ENCODE measurements at regions not wholly inside any gene's neighbourhood (a gene's known extent, or its start where the extent isn't known, plus 50 kb on each side); places are given as distances from the start of the nearest gene placed in this dataset.
"Not testable (repeated sequence)": the region's sequence is repeated elsewhere in the genome, so short reads cannot be mapped to it uniquely, and the experiment has no call there.

DNA sequence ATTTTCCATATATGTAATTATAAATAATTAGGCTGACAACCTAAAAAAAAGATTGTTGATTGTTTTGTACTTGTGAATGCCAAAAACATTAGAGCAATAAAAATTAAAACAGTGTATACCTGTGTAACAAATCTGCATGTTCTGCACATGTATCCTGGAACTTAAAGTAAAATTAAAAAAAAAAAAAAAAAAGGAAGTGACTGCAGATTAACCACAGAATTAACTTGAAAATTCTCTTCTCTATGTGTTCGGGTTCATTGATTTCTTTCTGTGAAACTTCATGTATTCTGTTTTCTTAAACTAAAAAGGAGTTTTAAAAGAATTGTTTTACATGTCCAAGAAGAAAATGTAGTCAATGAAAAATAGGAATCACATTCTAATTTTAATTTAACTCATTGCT is 95.7 kb downstream of the FASLG start:
- DNase-seq (ENCODE audit: low read depth): no peak

DNA sequence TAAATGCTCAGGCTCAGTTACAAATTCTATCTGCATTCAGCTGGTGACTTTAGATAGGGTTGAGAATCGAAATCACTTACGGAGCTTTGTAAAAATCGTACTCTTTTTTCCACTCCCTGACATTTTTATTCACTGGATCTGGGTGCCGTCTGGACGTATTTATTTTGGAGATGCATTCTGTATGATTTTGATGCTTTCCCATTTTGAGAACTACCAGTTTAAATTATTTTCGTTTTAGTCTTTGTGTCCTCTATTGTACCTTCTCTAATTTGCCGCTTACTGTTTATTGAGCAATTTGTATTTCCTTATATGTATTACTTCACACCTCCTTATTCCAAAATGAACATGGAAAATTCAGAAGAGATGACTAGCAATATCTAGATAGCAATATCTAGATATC is 96.2 kb downstream of the FASLG start:
- DNase-seq (ENCODE audit: low read depth): no peak

DNA sequence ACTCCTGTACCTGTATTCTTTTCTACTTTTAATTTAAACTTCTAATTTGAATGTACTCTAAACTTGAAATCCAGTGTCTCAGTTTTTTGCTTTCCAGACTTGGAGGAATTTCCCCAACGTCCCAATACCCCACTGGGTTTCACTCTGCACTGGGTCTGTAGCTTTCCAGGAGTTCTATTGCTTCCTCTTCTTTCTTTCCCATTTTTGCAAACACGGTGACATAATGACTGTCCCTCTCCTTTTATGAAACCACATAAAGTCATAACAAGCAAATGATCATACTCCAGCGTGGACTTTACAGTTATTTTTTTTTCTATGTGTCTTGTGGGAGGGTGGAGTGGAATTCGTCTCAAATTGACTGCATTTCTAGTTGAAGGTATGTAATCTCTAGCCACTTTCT is 97.1 kb downstream of the FASLG start:
- no peak for DNase-seq (ENCODE audit: low read depth)

DNA sequence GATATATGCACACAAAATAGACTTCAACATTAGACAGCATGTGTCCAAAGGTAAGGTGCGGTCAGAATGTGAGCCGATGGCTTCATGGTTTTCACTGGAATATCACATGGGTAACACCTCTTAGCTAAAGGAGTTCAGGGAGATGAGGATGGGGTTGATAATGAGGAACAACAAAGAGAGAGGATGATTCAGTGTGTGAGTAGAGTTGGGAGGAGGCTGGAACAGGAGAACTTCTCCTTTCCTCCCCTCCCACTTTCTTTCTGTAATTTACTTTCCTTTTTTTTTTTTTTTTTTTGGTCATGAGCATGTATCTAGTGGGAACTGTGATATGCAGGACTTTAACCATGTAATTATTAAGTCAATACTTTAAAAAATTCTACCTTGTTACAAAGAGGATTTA is 99.4 kb downstream of the FASLG start:
- DNase-seq (ENCODE audit: low read depth): no peak

DNA sequence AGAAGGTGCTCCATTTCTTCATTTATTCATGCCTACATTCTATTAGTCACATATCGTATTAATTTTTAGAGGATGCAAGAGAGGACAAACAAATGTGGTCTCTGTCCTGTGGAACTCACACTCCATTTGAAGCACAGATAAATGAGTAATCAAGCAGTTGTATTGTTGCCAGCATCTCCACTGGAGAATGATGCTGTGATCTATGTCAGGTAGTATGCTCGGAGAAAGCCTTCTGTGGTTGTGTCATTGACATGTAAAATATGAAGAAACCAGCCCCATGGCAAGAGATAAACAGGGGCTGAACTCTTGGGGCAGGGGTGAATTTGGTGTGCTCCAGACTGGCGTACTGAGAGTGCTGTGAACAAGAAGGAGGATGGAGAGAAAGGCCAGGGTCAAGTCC is 101.2 kb downstream of the FASLG start:
- DNase-seq (ENCODE audit: low read depth): no peak

DNA sequence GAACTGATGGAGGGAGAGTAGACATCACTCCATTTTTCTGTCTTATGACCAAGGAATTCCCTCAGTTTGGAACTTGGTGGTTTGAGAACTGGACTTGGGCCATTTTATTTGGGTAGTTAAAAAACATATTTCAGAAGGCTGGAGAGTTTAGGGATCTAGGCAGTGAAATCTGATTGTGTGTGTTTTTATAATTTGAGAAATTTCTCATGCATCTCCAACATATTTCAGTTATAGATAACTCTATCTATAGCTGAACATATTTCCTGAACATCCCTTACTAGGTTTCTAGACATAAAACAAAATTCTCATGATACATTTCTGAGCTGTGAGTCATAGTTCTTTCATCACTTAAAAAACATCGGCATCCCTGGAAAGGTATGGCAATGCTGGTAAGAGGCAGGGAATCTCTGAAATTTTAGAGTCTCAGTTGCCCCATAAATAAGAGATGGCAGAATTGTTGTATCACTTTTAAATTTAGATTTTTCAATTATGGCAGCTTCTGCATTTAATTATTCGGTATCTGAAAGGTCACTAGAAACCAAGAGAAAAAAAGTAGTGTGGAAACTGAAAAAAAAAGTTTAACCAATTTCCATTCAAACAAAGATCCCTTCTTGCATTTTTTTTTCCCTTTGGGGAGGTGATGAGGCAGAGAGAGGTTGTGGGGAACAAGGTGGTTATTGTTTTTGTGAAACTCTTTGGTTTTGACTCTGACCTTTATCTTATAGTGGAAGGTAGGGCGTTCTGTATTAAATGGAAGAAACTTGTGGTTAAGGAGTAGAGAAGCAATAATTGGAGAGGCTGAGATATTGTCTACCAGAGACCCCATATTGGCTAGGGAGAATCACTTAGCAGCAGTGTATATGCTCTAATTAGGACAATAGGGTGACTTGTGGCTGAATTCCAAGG is 102.9 kb downstream of the FASLG start:
- no peak for DNase-seq (ENCODE audit: low read depth)

DNA sequence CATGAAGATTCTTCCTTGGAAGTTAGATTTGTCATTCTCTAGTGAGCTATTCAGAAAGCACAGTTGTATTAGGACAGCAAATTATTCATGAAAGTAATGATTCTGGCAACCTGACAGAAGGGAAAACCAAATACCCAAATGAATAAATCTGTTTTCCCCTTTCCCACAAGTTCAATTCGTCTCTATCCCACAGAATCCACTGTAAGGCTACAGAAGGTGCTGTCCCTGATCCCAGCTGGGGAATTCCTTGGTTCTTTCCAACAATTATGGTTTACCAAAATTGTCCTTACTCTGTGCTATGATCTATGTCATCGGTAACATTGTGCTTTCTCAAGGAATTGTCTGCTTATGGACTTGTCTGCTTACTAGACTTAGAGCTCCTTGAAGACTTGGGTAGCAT is 104.2 kb downstream of the FASLG start:
- DNase-seq (ENCODE audit: low read depth): no peak

DNA sequence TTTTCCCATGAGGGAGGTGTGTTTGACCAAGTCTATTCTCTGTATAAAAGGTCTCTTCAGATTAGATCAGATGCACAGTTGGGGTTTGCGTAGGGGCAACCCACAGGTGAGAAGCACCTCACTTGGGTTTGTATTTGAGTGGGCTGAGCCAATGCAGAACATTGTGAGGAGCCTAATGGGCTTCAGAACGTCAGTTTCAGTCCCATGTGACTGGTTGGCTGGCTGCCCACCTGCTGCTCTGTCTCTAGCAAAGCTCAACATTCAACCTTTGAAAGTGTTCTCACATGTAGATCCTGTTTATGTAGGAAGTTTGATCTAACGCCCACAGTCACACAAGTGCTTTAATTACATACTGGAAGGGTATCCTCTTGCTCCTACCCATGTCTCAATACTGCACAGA is 105.5 kb downstream of the FASLG start:
- no peak for DNase-seq (ENCODE audit: low read depth)

DNA sequence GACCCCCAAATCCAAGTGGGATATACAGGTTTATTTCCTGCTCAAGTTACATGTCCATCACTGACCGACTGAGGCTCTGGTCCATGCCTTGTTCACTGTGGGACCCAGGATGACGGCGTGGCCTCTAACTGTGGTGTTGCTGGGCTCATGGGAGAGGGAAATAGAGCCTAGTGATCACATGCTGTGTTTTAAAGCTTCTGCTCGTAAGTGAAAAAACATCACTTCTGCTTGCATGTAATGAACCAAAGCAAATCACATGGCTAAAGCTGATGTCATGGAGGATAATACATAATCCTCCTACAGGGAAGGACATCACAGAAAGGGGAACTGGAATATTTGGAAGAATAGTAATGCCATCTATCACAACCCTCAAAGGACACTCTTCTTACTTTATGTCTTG is 107.6 kb downstream of the FASLG start:
- no peak for DNase-seq (ENCODE audit: low read depth)

DNA sequence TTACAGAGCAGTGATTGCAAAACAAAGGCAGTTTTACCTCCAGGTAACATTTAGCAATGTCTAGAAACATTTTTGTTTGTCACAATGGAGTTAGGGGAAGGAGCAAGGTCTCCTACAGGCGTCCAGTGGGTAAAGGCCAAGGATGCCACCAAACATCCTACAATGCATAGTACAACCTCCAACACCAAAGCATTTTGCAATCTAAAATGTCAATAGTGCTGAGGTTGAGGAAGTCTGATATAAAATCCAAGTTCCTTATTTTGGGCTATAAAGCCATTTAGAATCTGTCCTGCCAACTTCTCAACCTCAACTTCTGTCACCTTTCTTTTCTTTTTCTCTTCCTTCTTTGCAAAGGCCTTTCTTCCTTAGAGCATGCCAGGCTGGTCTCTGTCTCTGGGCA is 111.2 kb downstream of the FASLG start:
- DNase-seq (ENCODE audit: low read depth): no peak

DNA sequence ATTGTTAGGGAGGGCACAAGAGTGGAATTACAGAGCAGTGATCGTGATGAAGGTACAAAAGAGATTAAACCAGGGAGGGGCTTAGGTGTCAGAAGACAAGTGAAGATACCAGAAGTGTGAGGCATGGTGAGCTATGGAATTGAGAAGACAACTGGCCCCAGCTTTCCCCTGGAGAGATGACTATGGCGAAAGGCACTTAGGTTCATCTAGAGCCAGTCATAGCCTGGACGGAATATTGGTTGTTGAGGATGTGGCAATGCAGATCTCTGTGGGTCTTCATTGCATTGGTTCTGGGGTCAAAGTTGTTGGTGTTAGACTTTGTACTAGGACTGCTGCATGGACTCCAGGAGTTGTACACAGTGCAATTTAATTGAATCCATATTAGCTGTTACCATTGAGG is 115.7 kb downstream of the FASLG start:
- DNase-seq (ENCODE audit: low read depth): no peak

DNA sequence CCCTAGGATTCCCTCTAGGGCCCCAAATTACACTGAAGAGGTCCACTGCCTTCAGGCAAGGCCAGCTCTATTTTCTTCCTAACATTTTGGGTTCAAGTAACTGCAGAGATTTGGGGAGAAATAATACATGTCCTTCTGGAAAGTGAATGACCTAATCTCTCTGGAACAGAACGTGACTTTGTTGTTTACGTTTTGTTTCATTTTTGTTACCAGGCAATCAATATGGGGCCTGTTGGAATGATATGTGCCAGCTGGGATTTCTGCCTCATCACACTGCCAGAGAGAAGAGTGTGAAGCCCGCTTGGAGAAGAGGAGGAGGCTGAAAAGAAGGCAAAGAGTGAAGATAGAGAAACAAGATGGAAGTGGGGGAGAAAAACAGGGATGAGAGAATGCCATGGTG is 116.7 kb downstream of the FASLG start:
- DNase-seq (ENCODE audit: low read depth): no peak

DNA sequence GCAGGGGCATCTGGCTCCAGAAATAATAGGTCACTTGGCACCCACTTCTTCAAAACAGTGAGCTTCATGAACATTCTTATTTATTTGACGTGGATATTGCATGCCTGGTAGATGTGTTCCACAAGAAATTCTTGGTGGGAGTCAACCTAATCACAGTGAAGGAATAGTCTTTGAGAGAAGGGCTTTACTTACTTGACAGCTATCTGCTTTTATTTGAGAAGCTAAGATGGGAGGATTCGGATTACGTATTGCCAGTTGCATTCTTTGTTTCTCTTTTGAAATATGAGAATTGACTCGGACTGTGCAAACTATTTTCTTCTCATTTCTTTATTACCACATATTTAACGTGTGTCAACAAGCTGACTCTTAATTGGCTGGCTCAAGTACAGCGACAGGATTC is 117.2 kb downstream of the FASLG start:
- DNase-seq (ENCODE audit: low read depth): no peak

DNA sequence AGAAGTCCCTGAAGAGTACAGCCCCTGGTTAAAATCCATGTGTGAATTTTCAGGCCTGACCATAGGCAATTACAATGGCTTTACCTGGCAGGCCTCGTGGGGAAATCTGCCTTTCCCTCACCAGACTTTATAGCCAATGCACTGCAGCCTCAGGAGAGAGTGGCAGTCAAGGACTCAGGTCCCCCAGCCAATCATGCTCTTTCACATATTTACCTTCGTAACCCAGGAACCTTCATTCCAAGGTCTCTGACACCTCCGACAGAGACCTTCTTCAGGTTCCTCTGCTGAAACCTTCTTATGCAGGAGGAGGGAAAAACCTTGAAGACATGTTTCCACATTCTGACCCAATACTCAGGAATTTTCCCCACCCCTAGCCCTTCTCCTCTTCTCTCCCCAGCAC is 118.9 kb downstream of the FASLG start:
- DNase-seq (ENCODE audit: low read depth): no peak

DNA sequence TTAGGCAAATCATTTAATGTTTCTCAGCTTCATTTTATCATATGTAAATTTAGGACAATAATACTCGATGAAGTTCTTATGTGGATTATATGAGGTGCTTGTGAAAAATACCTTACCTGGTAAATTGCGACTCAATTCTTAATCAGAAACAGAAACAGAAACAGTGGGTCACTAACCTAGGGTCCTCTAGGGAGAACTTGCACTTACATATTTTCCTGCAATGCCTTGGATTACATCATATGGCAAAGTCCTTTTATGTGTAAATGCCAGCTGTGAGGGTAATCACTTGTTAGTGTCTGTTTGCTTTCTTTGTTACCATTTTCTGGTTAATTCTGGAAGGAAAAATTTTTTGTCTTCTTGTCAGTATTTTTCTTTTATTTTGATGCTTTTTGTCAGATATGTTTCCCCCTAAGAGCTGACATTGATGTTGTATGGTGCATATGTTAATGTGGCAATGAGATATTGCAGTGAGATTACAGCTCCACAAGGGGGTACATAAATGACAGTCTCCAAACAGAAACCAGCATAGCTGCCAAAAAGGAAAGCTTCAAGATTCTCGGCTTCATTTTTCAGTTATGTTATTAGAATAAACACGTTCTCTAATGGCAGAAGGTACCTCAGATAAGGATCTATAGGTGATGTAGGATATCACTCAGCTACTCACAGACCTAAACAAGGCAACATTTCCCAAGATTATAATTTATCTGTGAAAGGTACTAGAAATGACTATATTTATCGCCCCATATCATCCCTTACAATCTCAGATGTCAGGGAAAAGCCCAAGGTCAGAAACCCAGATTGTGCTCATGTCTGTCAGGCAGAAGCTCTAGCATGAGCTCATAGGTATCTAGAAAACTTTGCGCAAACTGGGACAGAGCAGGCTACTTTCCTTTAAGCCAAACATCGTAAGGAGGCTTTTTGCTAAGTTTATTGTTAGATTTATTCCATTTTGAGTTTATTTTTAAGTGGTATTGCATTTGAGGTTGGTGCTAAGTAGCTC is 119.9 kb downstream of the FASLG start:
- no peak for DNase-seq (ENCODE audit: low read depth)

DNA sequence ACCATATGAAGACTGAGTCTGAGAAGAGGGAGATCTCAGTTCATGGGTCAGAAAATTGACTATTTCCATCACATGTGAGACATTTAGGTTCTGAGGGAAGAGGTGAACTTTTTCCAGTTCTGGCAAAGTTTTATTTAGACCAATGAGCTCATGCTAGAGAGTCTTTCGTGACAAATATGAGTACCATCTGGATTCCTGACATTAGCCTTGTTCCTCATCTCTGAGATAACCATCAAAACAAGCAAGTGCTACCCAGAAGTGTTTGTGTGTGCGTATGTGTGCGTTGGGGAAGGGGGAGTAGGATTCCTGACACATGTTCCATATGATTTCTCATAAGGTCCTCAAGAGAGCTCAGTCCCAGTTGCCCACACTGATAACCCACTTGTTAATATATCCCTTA is 120.6 kb downstream of the FASLG start:
- no peak for DNase-seq (ENCODE audit: low read depth)

DNA sequence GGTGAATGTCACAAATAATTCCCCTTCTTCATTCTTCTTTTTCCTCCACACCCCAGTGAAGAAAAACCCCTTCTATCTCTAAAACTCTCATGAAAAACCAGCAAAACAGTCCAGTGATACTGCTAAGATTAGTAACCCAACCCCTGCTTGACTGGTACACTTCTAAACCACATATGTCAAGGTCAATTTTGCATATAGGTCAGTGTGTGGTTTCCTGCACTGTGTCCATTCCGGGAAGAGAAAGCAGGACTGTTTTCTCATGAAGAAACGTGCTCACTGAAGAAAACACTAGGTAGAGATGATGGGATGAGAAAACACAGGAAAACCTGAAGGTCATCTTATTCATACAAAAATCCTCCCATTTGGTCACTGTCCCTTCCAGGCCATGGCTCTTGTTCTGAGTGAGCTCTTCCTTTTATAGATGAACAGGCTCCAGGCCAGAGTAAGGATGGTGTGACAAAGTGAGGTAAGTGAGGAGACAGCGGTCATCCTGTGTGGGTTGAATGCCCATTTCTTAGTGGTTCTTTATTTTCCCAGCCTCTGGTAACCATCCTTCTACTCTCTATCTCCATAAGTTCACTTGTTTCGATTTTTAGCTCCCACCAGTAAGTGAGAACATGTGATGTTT is 122.7 kb downstream of the FASLG start:
- no peak for DNase-seq (ENCODE audit: low read depth)

DNA sequence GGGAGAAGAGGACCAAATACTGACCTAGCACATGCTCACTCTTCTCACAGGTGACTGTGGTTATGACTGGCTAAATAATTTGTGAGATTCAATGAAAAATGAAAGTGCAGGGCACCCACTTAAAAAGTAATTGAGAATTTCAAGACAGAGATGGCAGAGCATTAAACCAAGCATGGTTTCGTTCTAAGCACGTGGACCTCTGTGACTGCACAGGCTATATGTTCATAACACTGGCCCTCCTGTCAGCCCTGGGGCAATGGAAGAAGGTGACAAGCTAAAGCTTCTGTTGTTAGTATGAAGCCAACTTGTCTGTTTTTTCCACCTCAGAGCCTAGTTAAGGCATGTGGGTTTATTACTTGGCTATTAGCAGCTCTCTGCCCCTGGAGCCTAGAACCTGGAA is 130.9 kb downstream of the FASLG start:
- no peak for DNase-seq (ENCODE audit: low read depth)

DNA sequence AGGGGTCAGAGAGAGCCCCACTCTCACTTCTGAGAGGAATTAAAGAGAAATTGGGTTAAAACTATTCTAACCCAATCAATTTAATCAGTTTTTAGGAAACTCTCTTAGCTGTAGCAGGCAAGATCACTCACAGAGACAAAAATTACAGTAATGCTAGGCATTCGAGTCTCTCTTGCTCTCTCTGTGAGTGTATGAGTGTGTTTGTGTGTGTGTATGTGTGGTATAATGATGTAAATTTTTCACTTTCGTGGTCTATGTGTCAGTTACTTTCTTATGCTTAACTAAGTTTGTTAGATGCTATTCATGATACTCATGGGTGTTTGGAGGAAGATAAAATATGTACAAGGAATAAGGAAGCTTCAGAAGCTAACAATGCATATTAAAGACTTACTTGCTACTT is 131.3 kb downstream of the FASLG start:
- DNase-seq (ENCODE audit: low read depth): no peak

DNA sequence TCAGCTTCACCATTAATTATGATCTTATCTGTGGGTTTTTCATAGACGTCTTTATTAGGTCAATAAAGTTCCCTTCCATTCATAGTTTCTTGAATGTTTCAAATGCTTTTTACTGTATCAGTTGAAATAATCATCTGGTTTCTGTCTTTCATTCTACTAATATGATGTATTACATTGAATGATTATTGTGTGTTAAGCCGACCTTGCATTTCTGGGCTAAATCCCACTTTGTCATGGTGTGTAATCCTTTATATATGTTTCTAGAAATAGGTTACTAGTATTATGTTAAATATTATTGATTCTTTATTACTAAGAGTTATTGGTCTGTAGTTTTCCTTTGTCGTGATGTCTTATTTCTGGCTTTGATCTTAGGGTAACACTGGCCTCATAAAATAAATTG is 134.9 kb downstream of the FASLG start:
- DNase-seq (ENCODE audit: low read depth): no peak

DNA sequence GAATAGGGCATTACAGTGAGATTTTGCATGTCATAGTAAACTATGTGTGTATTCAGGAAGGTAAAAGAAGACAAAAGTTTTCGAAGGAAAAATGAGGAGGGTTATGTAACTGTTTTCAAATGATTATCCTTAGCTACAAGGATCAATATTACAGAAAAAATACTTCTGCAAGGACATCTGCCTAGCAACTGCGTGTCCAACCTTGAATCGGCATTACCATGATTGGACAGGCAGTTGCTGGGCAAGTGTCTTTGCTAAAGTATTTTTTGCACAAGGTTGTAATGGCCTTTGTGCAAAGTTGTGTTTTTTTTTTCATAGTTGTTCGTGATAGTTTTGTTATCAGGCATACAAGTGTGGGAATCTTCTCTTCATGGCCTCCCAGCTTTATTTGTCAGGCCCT is 136.8 kb downstream of the FASLG start:
- no peak for DNase-seq (ENCODE audit: low read depth)

DNA sequence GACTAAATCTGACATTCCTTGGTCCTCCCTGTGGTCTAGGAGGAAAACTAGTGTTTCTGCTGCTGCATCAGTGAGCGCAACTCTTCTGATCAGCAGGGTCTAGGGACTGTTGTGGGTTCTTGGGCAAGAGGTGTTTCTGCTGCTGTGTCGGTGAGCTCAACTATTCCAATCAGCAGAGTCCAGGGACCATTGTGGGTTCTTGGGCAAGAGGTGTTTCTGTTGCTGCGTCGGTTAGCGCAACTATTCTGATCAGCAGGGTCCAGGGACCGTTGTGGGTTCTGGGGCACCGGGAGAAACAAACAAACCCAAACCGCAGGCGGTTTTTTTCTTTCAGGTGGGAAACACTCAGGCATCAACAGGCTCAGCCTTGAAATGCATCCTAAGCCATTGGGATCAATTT is 140.9 kb downstream of the FASLG start:
- not testable (repeated sequence) for DNase-seq (ENCODE audit: low read depth)
